Progenitor cell of endocrine pancreas (in vitro differentiated cells): ENCODE measurements at regions not wholly inside any gene's neighbourhood (a gene's known extent, or its start where the extent isn't known, plus 50 kb on each side); places are given as distances from the start of the nearest gene placed in this dataset.

ENCODE experiments used
- DNase-seq: peaks from one replicate; pipeline ENCODE4 v3.0.0; 2021; ENCODE audit warnings: low spot score; ENCODE audit not compliant: unreplicated experiment
- H3K27ac Mint-ChIP-seq: 2 replicates; pipeline ENCODE4 v1.8.0; 2021; ENCODE audit warnings: mild to moderate bottlenecking, moderate library complexity, mixed read lengths
- H3K27me3 Mint-ChIP-seq: 2 replicates; pipeline ENCODE4 v1.8.0; 2021; ENCODE audit warnings: mixed read lengths
- H3K36me3 Mint-ChIP-seq: 2 replicates; pipeline ENCODE4 v1.8.0; 2022; ENCODE audit warnings: mixed read lengths; ENCODE audit not compliant: insufficient read depth
- H3K4me1 Mint-ChIP-seq: 2 replicates; pipeline ENCODE4 v1.8.0; 2021; ENCODE audit warnings: low read depth, mixed read lengths
- H3K4me3 Mint-ChIP-seq: 2 replicates; pipeline ENCODE4 v1.8.0; 2021; ENCODE audit warnings: low read depth, mild to moderate bottlenecking, moderate library complexity, mixed read lengths
- H3K9me3 Mint-ChIP-seq: 2 replicates; pipeline ENCODE4 v1.8.0; 2021; ENCODE audit warnings: low read depth, mixed read lengths
- CTCF ChIP-seq: fragments of 200-600 bp; sonication (generic); IDR thresholded peaks from one replicate; pipeline ENCODE4 v1.5.0; 2021; ENCODE audit warnings: antibody characterized with exemption, mild to moderate bottlenecking; ENCODE audit not compliant: unreplicated experiment

- H3K27ac Mint-ChIP-seq = no peak overlapping the region
- H3K4me1 Mint-ChIP-seq = no peaks in the 10 kb centered on the region
- peaks cover 3% of the 10 kb centered on the region for H3K9me3 Mint-ChIP-seq
- no peaks in the 10 kb centered on the region for H3K27me3 Mint-ChIP-seq
- no peak for DNase-seq
- H3K4me3 Mint-ChIP-seq = no peak overlapping the region
- H3K36me3 Mint-ChIP-seq = no peaks in the 10 kb centered on the region
- TF ChIP-seq CTCF = no peak
Measured at GRCh38 chr6:8583291-8583690, 147.9 kb upstream of the SLC35B3 start.

GRCh38 chr6:8579372-8579771, 144.0 kb upstream of the SLC35B3 start:
- Mint-ChIP-seq H3K4me1 (no peaks in the 10 kb centered on the region), H3K27me3 (no peaks in the 10 kb centered on the region), H3K36me3 (no peaks in the 10 kb centered on the region), H3K27ac (no peak overlapping the region), H3K9me3 (peaks cover 3% of the 10 kb centered on the region), H3K4me3 (no peak overlapping the region)
- TF ChIP-seq CTCF = no peak
- DNase-seq = no peak

GRCh38 chr6:8578006-8578405, 142.7 kb upstream of the SLC35B3 start:
- no peak overlapping the region for H3K4me3 Mint-ChIP-seq
- no peak overlapping the region for H3K27ac Mint-ChIP-seq
- H3K27me3 Mint-ChIP-seq = no peaks in the 10 kb centered on the region
- H3K4me1 Mint-ChIP-seq = no peaks in the 10 kb centered on the region
- no peak for TF ChIP-seq CTCF
- no peak for DNase-seq
- H3K9me3 Mint-ChIP-seq = peaks cover 3% of the 10 kb centered on the region
- H3K36me3 Mint-ChIP-seq = no peaks in the 10 kb centered on the region

GRCh38 chr6:8574749-8575468, 139.6 kb upstream of the SLC35B3 start:
- no peak for TF ChIP-seq CTCF
- H3K4me3 Mint-ChIP-seq = no peak overlapping the region
- no peak overlapping the region for H3K27ac Mint-ChIP-seq
- H3K9me3 Mint-ChIP-seq = no peaks in the 10 kb centered on the region
- H3K27me3 Mint-ChIP-seq = no peaks in the 10 kb centered on the region
- no peaks in the 10 kb centered on the region for H3K4me1 Mint-ChIP-seq
- DNase-seq = no peak
- no peaks in the 10 kb centered on the region for H3K36me3 Mint-ChIP-seq

DNA sequence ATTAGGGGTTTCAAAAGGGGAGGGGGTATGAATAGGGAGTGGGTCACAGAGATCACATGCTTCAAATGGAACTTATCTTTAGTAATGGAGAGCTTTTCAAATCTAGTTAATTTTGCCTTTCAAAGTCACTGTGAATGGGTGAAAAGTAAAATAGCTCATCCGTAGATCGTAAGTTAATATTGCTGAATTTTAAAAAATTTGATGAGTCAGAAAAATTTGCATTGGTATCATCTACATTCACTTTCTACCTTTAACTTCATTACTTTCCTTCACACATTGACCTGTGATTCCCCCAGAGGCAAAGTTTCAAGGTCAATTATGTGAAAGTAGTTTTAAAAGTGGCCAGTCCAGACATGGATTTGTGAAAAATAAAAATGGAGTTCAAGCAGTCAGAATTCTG, 139.0 kb upstream of the SLC35B3 start:
- no peaks in the 10 kb centered on the region for H3K9me3 Mint-ChIP-seq
- no peak for DNase-seq
- H3K27me3 Mint-ChIP-seq = no peaks in the 10 kb centered on the region
- no peak for TF ChIP-seq CTCF
- no peak overlapping the region for H3K27ac Mint-ChIP-seq
- H3K4me3 Mint-ChIP-seq = no peak overlapping the region
- no peaks in the 10 kb centered on the region for H3K36me3 Mint-ChIP-seq
- no peaks in the 10 kb centered on the region for H3K4me1 Mint-ChIP-seq
